Sigmoid colon (tissue), 4 donors: ENCODE measurements at regions not wholly inside any gene's neighbourhood (a gene's known extent, or its start where the extent isn't known, plus 50 kb on each side); places are given as distances from the start of the nearest gene placed in this dataset.

Experiments
- CTCF ChIP-seq, 4 experiments: fragments of 450-650 bp in 3 of 4; fragments of 200-600 bp in 1 of 4; IDR thresholded peaks; one replicate each; pipeline ENCODE4 v1.5.1; 2016 to 2019; ENCODE audit warnings: antibody characterized with exemption in 4 of 4, mild to moderate bottlenecking in 3 of 4, moderate library complexity in 2 of 4
- POLR2AphosphoS5 ChIP-seq, 4 donors: sonication (generic); formaldehyde crosslinking; IDR thresholded peaks; one replicate each; pipeline ENCODE4 v1.6.1; 2017; ENCODE audit warnings: antibody characterized with exemption in 4 of 4

GRCh38 chr2:158049129-158049855 is 52.4 kb upstream of the UPP2 start:
- no peak for TF ChIP-seq POLR2AphosphoS5 (IDR thresholded peaks at IDR 0.05)
- TF ChIP-seq CTCF (IDR thresholded peaks at IDR 0.05), result no peak
